Endothelial cell of umbilical vein (primary cell): ENCODE measurements at regions not wholly inside any gene's neighbourhood (a gene's known extent, or its start where the extent isn't known, plus 50 kb on each side); places are given as distances from the start of the nearest gene placed in this dataset.

Source experiments
- BruUV-seq: library from RNA; stranded (reverse); fragments of 400-500 nt; replicated peaks from 2 replicates; lab custom pipeline; 2021; lab: Mats Ljungman, UMichigan
- CTCF ChIA-PET: fragments of 300-600, 350-600 bp; sonication (Branson Sonifier 250); formaldehyde crosslinking; loops from one replicate; lab custom pipeline; 2021; ENCODE audit warnings: antibody characterized with exemption, inconsistent platforms; lab: Charles Lee
- POLR2A ChIA-PET: fragments of 300-600, 350-600 bp; sonication (Branson Sonifier 250); formaldehyde crosslinking; loops from one replicate; lab custom pipeline; 2021; ENCODE audit warnings: antibody characterized with exemption, inconsistent platforms; lab: Charles Lee
- DNase-seq: peaks from one replicate; pipeline ENCODE4 v3.0.0-alpha.2; 2011; ENCODE audit warnings: low read depth, low spot score
- FAIRE-seq: peaks from 2 replicates; lab custom pipeline; 2011; peaks lifted over from hg19 to GRCh38; lab: Jason Lieb, UNC
- H2AFZ ChIP-seq: 2 replicates; pipeline ENCODE4 v1.6.0; 2012; ENCODE audit warnings: low read depth, low read length, control low read depth, inconsistent platforms
- H3K27ac ChIP-seq: 2 replicates; pipeline ENCODE4 v1.5.1; 2011; ENCODE audit warnings: low read depth, mild to moderate bottlenecking, control low read depth, low read length, moderate library complexity; ENCODE audit not compliant: insufficient read depth
- H3K27me3 ChIP-seq, 2 experiments: 2 replicates each; pipeline versions ENCODE4 v1.6.0 to v1.6.1; 2011; ENCODE audit warnings: low read length in 2 of 2, mixed read lengths in 1 of 2; ENCODE audit not compliant: control insufficient read depth in 2 of 2, insufficient read depth in 2 of 2
- H3K36me3 ChIP-seq, 2 experiments: 2 replicates in 1 of 2; 3 replicates in 1 of 2; pipeline ENCODE4 v1.5.1; 2011; ENCODE audit warnings: low read length in 2 of 2, mild to moderate bottlenecking in 1 of 2, moderate library complexity in 1 of 2; ENCODE audit not compliant: control insufficient read depth in 2 of 2, insufficient read depth in 2 of 2; ENCODE audit errors: extremely low read depth in 1 of 2
- H3K4me1 ChIP-seq: 3 replicates; pipeline ENCODE4 v1.5.1; 2011; ENCODE audit warnings: mild to moderate bottlenecking, low read length; ENCODE audit not compliant: control insufficient read depth, insufficient read depth; ENCODE audit errors: extremely low read depth
- H3K4me2 ChIP-seq: 2 replicates; pipeline ENCODE4 v1.6.1; 2011; ENCODE audit warnings: low read length, control low read depth, mixed read lengths; ENCODE audit not compliant: insufficient read depth
- H3K4me3 ChIP-seq, 3 experiments: fragments of 200-600 bp in 1 of 3; sonication (generic), shearing (Covaris generic) in 1 of 3; replicated peaks in 1 of 3; 2 replicates each; pipeline ENCODE4 v1.5.1; 2011 to 2016; ENCODE audit warnings: control low read depth in 3 of 3, low read length in 3 of 3, mild to moderate bottlenecking in 2 of 3, inconsistent platforms in 1 of 3, low read depth in 1 of 3, moderate library complexity in 1 of 3; ENCODE audit not compliant: insufficient read depth in 1 of 3
- H3K79me2 ChIP-seq: 2 replicates; pipeline ENCODE4 v1.6.0; 2012; ENCODE audit warnings: low read length, inconsistent platforms; ENCODE audit not compliant: control insufficient read depth, insufficient read depth
- H3K9ac ChIP-seq: replicated peaks from 2 replicates; pipeline ENCODE3; 2011; ENCODE audit warnings: low read length, control low read depth; ENCODE audit not compliant: insufficient read depth; ENCODE audit errors: extremely low read depth
- H3K9me1 ChIP-seq: replicated peaks from 3 replicates; pipeline ENCODE4 v1.6.0; 2011; ENCODE audit warnings: mild to moderate bottlenecking, low read length; ENCODE audit not compliant: control insufficient read depth, insufficient read depth; ENCODE audit errors: extremely low read depth
- H3K9me3 ChIP-seq: replicated peaks from 2 replicates; pipeline ENCODE4 v1.5.1; 2012; ENCODE audit warnings: low read length, inconsistent platforms; ENCODE audit not compliant: control insufficient read depth, insufficient read depth
- H4K20me1 ChIP-seq: replicated peaks from 2 replicates; pipeline ENCODE3; 2011; ENCODE audit warnings: mild to moderate bottlenecking, low read length; ENCODE audit not compliant: control insufficient read depth, insufficient read depth; ENCODE audit errors: extremely low read depth
- FOS ChIP-seq: IDR thresholded peaks from 2 replicates; pipeline ENCODE4 v1.6.1; 2011; ENCODE audit warnings: mild to moderate bottlenecking, low read length, moderate library complexity, borderline replicate concordance; ENCODE audit not compliant: insufficient read depth
- GATA2 ChIP-seq: IDR thresholded peaks from 2 replicates; pipeline ENCODE4 v1.7.0; 2011; ENCODE audit warnings: low read depth, mild to moderate bottlenecking, moderate library complexity, mixed read lengths, low read length; ENCODE audit not compliant: insufficient read length, insufficient read depth
- JUN ChIP-seq: IDR thresholded peaks from 2 replicates; pipeline ENCODE4 v1.6.1; 2011; ENCODE audit warnings: borderline replicate concordance, low read depth; ENCODE audit not compliant: insufficient read length, insufficient read depth
- POLR2AphosphoS5 ChIP-seq: IDR thresholded peaks from 2 replicates; pipeline ENCODE4 v1.6.1; 2012; ENCODE audit warnings: low read depth, mild to moderate bottlenecking, control low read depth, low read length, moderate library complexity; ENCODE audit not compliant: insufficient read depth
- dilution Hi-C: fragments of 300-500 bp; cut with MboI; formaldehyde crosslinking; loops from one replicate; pipeline ENCODE4 v1.15.0; 2019; ENCODE audit warnings: low sequenced_read_pairs; ENCODE audit not compliant: extremely low pct_ligation_motif_present
- intact Hi-C: fragments of 100-400 bp; cut with micrococcal nuclease; formaldehyde crosslinking; loops from one replicate; pipeline ENCODE4 v1.10.0; 2022

GRCh38 chr2:34105006-34105767 is 506.1 kb upstream of the FAM98A start:
- no peaks in the 10 kb centered on the region for H3K9me3 ChIP-seq
- peak overlapping the region; percentile 95 for H3K27ac ChIP-seq
- dilution Hi-C loops (no loop called here), intact Hi-C loops (loop anchor here (2.0 to 10.0 kb wide), 2 partner anchors 1406 to 1870 kb away; no protein-coding TSS in a partner anchor)
- peak; percentile 78 for TF ChIP-seq FOS
- no peak for TF ChIP-seq POLR2AphosphoS5
- TF ChIP-seq JUN: peak; percentile 80
- CTCF ChIA-PET: interaction anchor here (1.2 to 1.8 kb wide), 4 partner anchors 9 to 1307 kb away, joined by 3 to 11 read pairs (median 5); no protein-coding TSS in a partner anchor
- DNase-seq (peak; percentile 83), FAIRE-seq (peak; percentile 92)
- H3K9ac ChIP-seq: peak overlapping the region; percentile 73
- peak overlapping the region; percentile 94 for H3K4me2 ChIP-seq
- no peaks in the 10 kb centered on the region for H3K36me3 ChIP-seq
- no TSS peak for BruUV-seq
- no peaks in the 10 kb centered on the region for H4K20me1 ChIP-seq
- H2AFZ ChIP-seq: peak overlapping the region; percentile 94
- POLR2A ChIA-PET: no interaction called here
- no peaks in the 10 kb centered on the region for H3K79me2 ChIP-seq
- peaks cover 39% of the 10 kb centered on the region for H3K4me1 ChIP-seq
- no peaks in the 10 kb centered on the region for H3K27me3 ChIP-seq
- peak overlapping the region in 2 of 3 experiments; percentile 16 to 51 for H3K4me3 ChIP-seq
- no peaks in the 10 kb centered on the region for H3K9me1 ChIP-seq

GRCh38 chr2:34104601-34105000 is 505.5 kb upstream of the FAM98A start:
- peak overlapping the region; percentile 73 for H3K9ac ChIP-seq
- DNase-seq: peak; percentile 75

More at GRCh38 chr2:34104601-34105000, 505.5 kb upstream of the FAM98A start:
- H3K9me1 ChIP-seq: no peaks in the 10 kb centered on the region
- POLR2A ChIA-PET: no interaction called here
- H3K4me2 ChIP-seq: peak overlapping the region; percentile 94
- H3K4me1 ChIP-seq: peaks cover 39% of the 10 kb centered on the region
- peak overlapping the region; percentile 95 for H3K27ac ChIP-seq
- CTCF ChIA-PET: interaction anchor here (1.2 to 1.8 kb wide), 3 partner anchors 9 to 1307 kb away, joined by 3 to 11 read pairs (median 3); no protein-coding TSS in a partner anchor
- no peaks in the 10 kb centered on the region for H3K27me3 ChIP-seq
- FAIRE-seq: no peak
- peak overlapping the region in 2 of 3 experiments; percentile 16 to 51 for H3K4me3 ChIP-seq
- H3K79me2 ChIP-seq: no peaks in the 10 kb centered on the region
- H3K9me3 ChIP-seq: no peaks in the 10 kb centered on the region
- H3K36me3 ChIP-seq: no peaks in the 10 kb centered on the region
- dilution Hi-C loops: no loop called here
- BruUV-seq: TSS peak; percentile 80
- H4K20me1 ChIP-seq: no peaks in the 10 kb centered on the region
- intact Hi-C loops: loop anchor here (2.0 to 10.0 kb wide), 3 partner anchors 1398 to 1870 kb away; no protein-coding TSS in a partner anchor
- H2AFZ ChIP-seq: peak overlapping the region; percentile 94
- peak; percentile 11 for TF ChIP-seq JUN
- no peak for TF ChIP-seq GATA2
